HepG2 (cell line): ENCODE measurements at regions not wholly inside any gene's neighbourhood (a gene's known extent, or its start where the extent isn't known, plus 50 kb on each side); places are given as distances from the start of the nearest gene placed in this dataset.

ENCODE experiments used
- ATAC-seq: fragments of 200-7000 bp; cut with Tn5 transposase; 3 replicates; pipeline ENCODE4 v1.9.1; 2020; ENCODE audit warnings: mild to moderate bottlenecking, moderate library complexity
- BruUV-seq: library from RNA; stranded (reverse); fragments of 400-500 nt; replicated peaks from 2 replicates; lab custom pipeline; 2021; lab: Mats Ljungman, UMichigan
- CTCF ChIA-PET: fragments of 300-600 bp; formaldehyde crosslinking; extraction: SDS; loops from one replicate; lab custom pipeline; 2021; ENCODE audit warnings: low total read pairs, inconsistent platforms, low intra/inter-chr PET ratio; lab: Yijun Ruan, JAX
- POLR2A ChIA-PET: fragments of 350-600 bp; sonication (Branson Sonifier 250); formaldehyde crosslinking; loops from one replicate; lab custom pipeline; 2020; ENCODE audit warnings: antibody characterized with exemption, inconsistent platforms; lab: Yijun Ruan, JAX
- DNase-seq: peaks from one replicate; pipeline ENCODE4 v3.0.0-alpha.2; 2015; ENCODE audit warnings: low spot score
- FAIRE-seq: peaks from 3 replicates; lab custom pipeline; 2011; peaks lifted over from hg19 to GRCh38; lab: Jason Lieb, UNC
- H2AFZ ChIP-seq: one replicate; pipeline ENCODE4 v1.6.1; 2011; ENCODE audit warnings: low read length, inconsistent platforms
- H3K27ac ChIP-seq: fragments of 300-600 bp; 3 replicates; pipeline ENCODE4 v1.8.0; 2011; ENCODE audit warnings: mixed run types, mild to moderate bottlenecking, mixed read lengths, low read length, inconsistent platforms; ENCODE audit not compliant: insufficient read depth; ENCODE audit errors: extremely low read length
- H3K27me3 ChIP-seq, 2 experiments: fragments of 200-600 bp in 1 of 2; 2 replicates in 1 of 2; 3 replicates in 1 of 2; pipeline versions ENCODE4 v1.6.0 to v1.8.0; 2011; ENCODE audit warnings: low read length in 2 of 2, mild to moderate bottlenecking in 2 of 2, moderate library complexity in 2 of 2, inconsistent platforms in 1 of 2; ENCODE audit not compliant: insufficient read depth in 2 of 2, control insufficient read depth in 1 of 2
- H3K36me3 ChIP-seq, 2 experiments: fragments of 200-600 bp in 1 of 2; replicated peaks in 1 of 2; 2 replicates in 1 of 2; 3 replicates in 1 of 2; pipeline versions ENCODE4 v1.5.1 to v1.8.0; 2011; ENCODE audit warnings: low read length in 2 of 2, inconsistent platforms in 1 of 2; ENCODE audit not compliant: insufficient read depth in 2 of 2, control insufficient read depth in 1 of 2
- H3K4me1 ChIP-seq: 2 replicates; pipeline ENCODE4 v1.5.1; 2012; ENCODE audit warnings: low read length, inconsistent platforms; ENCODE audit not compliant: insufficient read depth
- H3K4me2 ChIP-seq: 2 replicates; pipeline ENCODE4 v1.6.0; 2011; ENCODE audit warnings: low read depth, low read length, inconsistent platforms
- H3K4me3 ChIP-seq, 3 experiments: fragments of 200-600 bp in 1 of 3; sonication (generic), shearing (Covaris generic) in 1 of 3; replicated peaks in 1 of 3; 2 replicates each; pipeline ENCODE4 v1.5.1; 2011 to 2016; ENCODE audit warnings: low read length in 3 of 3, inconsistent platforms in 2 of 3, low read depth in 2 of 3, mild to moderate bottlenecking in 2 of 3, control low read depth in 1 of 3, mixed read lengths in 1 of 3; ENCODE audit not compliant: insufficient read depth in 1 of 3
- H3K79me2 ChIP-seq: one replicate; pipeline ENCODE4 v1.6.1; 2011; ENCODE audit warnings: low read length, inconsistent platforms; ENCODE audit not compliant: insufficient read depth
- H3K9ac ChIP-seq: 2 replicates; pipeline ENCODE4 v1.6.0; 2011; ENCODE audit warnings: mild to moderate bottlenecking, low read depth, low read length, inconsistent platforms; ENCODE audit not compliant: insufficient read depth
- H3K9me3 ChIP-seq: 2 replicates; pipeline ENCODE4 v1.5.1; 2012; ENCODE audit warnings: mild to moderate bottlenecking, low read length
- H4K20me1 ChIP-seq: 2 replicates; pipeline ENCODE4 v1.6.0; 2011; ENCODE audit warnings: inconsistent platforms, mild to moderate bottlenecking, low read length, moderate library complexity; ENCODE audit not compliant: insufficient read depth
- CCAR2 ChIP-seq: fragments of 200-400 bp; formaldehyde crosslinking; optimal IDR thresholded peaks from 2 replicates; pipeline ENCODE3; 2018; ENCODE audit warnings: low read depth, mild to moderate bottlenecking, low read length, moderate library complexity
- HNRNPLL ChIP-seq: fragments of 200-400 bp; formaldehyde crosslinking; IDR thresholded peaks from 2 replicates; pipeline ENCODE4 v1.6.1; 2017; ENCODE audit warnings: mild to moderate bottlenecking, low read depth, low read length; ENCODE audit not compliant: poor library complexity, severe bottlenecking
- PITX1 ChIP-seq: sonication (generic); formaldehyde crosslinking; IDR thresholded peaks from 2 replicates; pipeline ENCODE4 v1.5.1; 2020; ENCODE audit warnings: mild to moderate bottlenecking, missing genetic modification reagents
- POGZ ChIP-seq: sonication (generic); formaldehyde crosslinking; IDR thresholded peaks from 2 replicates; pipeline ENCODE4 v1.4.0; 2020; ENCODE audit warnings: mild to moderate bottlenecking, missing genetic modification reagents
- SRSF4 ChIP-seq: fragments of 200-400 bp; formaldehyde crosslinking; IDR thresholded peaks from one replicate; pipeline ENCODE4 v1.6.1; 2018; ENCODE audit warnings: mild to moderate bottlenecking, low read depth, low read length, moderate library complexity; ENCODE audit not compliant: poor library complexity, severe bottlenecking
- ZBTB38 ChIP-seq: sonication (generic); formaldehyde crosslinking; IDR thresholded peaks from 2 replicates; pipeline ENCODE4 v1.5.1; 2020; ENCODE audit warnings: mild to moderate bottlenecking, missing genetic modification reagents
- ZBTB8A ChIP-seq: sonication (generic); formaldehyde crosslinking; IDR thresholded peaks from 2 replicates; pipeline ENCODE4 v1.4.0; 2020; ENCODE audit warnings: mild to moderate bottlenecking, low read depth, missing genetic modification reagents, borderline replicate concordance
- ZNF318 ChIP-seq: sonication (generic); formaldehyde crosslinking; IDR thresholded peaks from 2 replicates; pipeline ENCODE4 v1.4.0; 2020; ENCODE audit warnings: mild to moderate bottlenecking, missing genetic modification reagents
- ZNF510 ChIP-seq: sonication (generic); formaldehyde crosslinking; IDR thresholded peaks from 2 replicates; pipeline ENCODE4 v1.4.0; 2020; ENCODE audit warnings: low read depth, mild to moderate bottlenecking, missing genetic modification reagents
- ZNF761 ChIP-seq: sonication (generic); formaldehyde crosslinking; conservative IDR thresholded peaks from 2 replicates; pipeline ENCODE4 v1.4.0; 2020; ENCODE audit warnings: mild to moderate bottlenecking, missing genetic modification reagents
- WGBS: methylation state at CpG from one replicate; pipeline ENCODE4 v1.1.6; 2017; ENCODE audit warnings: low lambda C conversion rate; 5-methylcytosine and 5-hydroxymethylcytosine counted together
- in situ Hi-C: cut with HindIII; loops from 2 replicates; pipeline ENCODE4 v1.10.0; 2017; ENCODE audit warnings: low pct_unique_long_range_greater_than_20kb; ENCODE audit not compliant: extremely low pct_ligation_motif_present
- intact Hi-C: fragments of 100-400 bp; cut with micrococcal nuclease; formaldehyde crosslinking; loops from one replicate; pipeline ENCODE4 v1.10.0; 2022; ENCODE audit not compliant: unreplicated experiment

- TF ChIP-seq ZBTB38 (CRISPR knock-in tag): no peak
- TF ChIP-seq SRSF4: no peak
- no peak for TF ChIP-seq ZNF510 (CRISPR knock-in tag)
- TF ChIP-seq CCAR2: no peak
- TF ChIP-seq ZNF761 (CRISPR knock-in tag): no peak
- no peaks in the 10 kb centered on the region for H3K9me3 ChIP-seq
- H3K79me2 ChIP-seq: no peaks in the 10 kb centered on the region
- DNase-seq (no peak), ATAC-seq (no peak), FAIRE-seq (no peak)
- H3K9ac ChIP-seq: no peak overlapping the region
- H3K27ac ChIP-seq: no peak overlapping the region
- no peak overlapping the region for H3K4me2 ChIP-seq
- ChIA-PET CTCF (no interaction called here), POLR2A (no interaction called here)
- 13% methylated on average over 6 of the region's 6 CpGs for WGBS
- intact Hi-C loops: no loop called here
- no TSS peak for BruUV-seq
- H3K4me3 ChIP-seq: no peak overlapping the region
- H3K4me1 ChIP-seq: no peaks in the 10 kb centered on the region
- no peaks in the 10 kb centered on the region for H3K36me3 ChIP-seq
- peaks cover 3 to 32% of the 10 kb centered on the region in 2 experiments for H3K27me3 ChIP-seq
- in situ Hi-C loops: no loop called here
- H2AFZ ChIP-seq: no peak overlapping the region
- H4K20me1 ChIP-seq: no peaks in the 10 kb centered on the region
These were observed 70.7 kb upstream of the LARS2 start for GRCh38 chr3:45317710-45318109.

- Histone ChIP-seq H3K4me1 (no peaks in the 10 kb centered on the region), H3K9me3 (no peaks in the 10 kb centered on the region), H3K4me2 (no peak overlapping the region), H3K36me3 (no peaks in the 10 kb centered on the region), H3K27ac (no peak overlapping the region), H4K20me1 (no peaks in the 10 kb centered on the region), H3K27me3 (peaks cover 3 to 34% of the 10 kb centered on the region in 2 experiments), H3K4me3 (no peak overlapping the region), H3K9ac (no peak overlapping the region), H3K79me2 (no peaks in the 10 kb centered on the region), H2AFZ (no peak overlapping the region)
- ATAC-seq (no peak), FAIRE-seq (no peak), DNase-seq (no peak)
- intact Hi-C loops: no loop called here
- in situ Hi-C loops: no loop called here
- BruUV-seq: no TSS peak
- 0% methylated on average over 2 of the region's 2 CpGs for WGBS
- ChIA-PET POLR2A (no interaction called here), CTCF (no interaction called here)
- TF ChIP-seq POGZ (CRISPR knock-in tag) (no peak), PITX1 (no peak), ZBTB8A (CRISPR knock-in tag) (no peak), HNRNPLL (no peak), ZNF318 (CRISPR knock-in tag) (no peak)
These were observed 69.7 kb upstream of the LARS2 start for GRCh38 chr3:45318689-45319088.
